K562 (cell line): ENCODE measurements at regions not wholly inside any gene's neighbourhood (a gene's known extent, or its start where the extent isn't known, plus 50 kb on each side); places are given as distances from the start of the nearest gene placed in this dataset.
"Not testable (repeated sequence)": the region's sequence is repeated elsewhere in the genome, so short reads cannot be mapped to it uniquely, and the experiment has no call there.

Experiments used
- ATAC-seq: fragments of 200-7000 bp; cut with Tn5 transposase; 3 replicates; pipeline ENCODE4 v1.9.1; 2020; ENCODE audit warnings: moderate library complexity
- BruUV-seq: library from RNA; stranded (reverse); fragments of 400-500 nt; replicated peaks from 2 replicates; lab custom pipeline; 2021; lab: Mats Ljungman, UMichigan
- CTCF ChIA-PET: fragments of 300-600 bp; formaldehyde crosslinking; extraction: SDS; loops from one replicate; lab custom pipeline; 2021; ENCODE audit warnings: low intra/inter-chr PET ratio; lab: Yijun Ruan, JAX
- POLR2A ChIA-PET: fragments of 300-600, 350-650 bp; sonication (Branson Sonifier 250); formaldehyde crosslinking; extraction: SDS; loops from one replicate; lab custom pipeline; 2021; ENCODE audit warnings: antibody characterized with exemption, inconsistent platforms; lab: Yijun Ruan, JAX
- DNase-seq, 4 experiments: peaks; one replicate each; pipeline versions ENCODE4 v3.0.0 to v3.0.0-alpha.2; 2011 to 2018; ENCODE audit warnings: low spot score in 3 of 4, mixed read lengths in 3 of 4; ENCODE audit errors: extremely low read depth in 1 of 4
- FAIRE-seq: peaks from 2 replicates; lab custom pipeline; 2011; peaks lifted over from hg19 to GRCh38; lab: Jason Lieb, UNC
- H2AFZ ChIP-seq: 2 replicates; pipeline ENCODE4 v1.6.0; 2011; ENCODE audit warnings: low read depth, low read length, control low read depth, inconsistent platforms
- H3K27ac ChIP-seq: fragments of 200-600 bp; 3 replicates; pipeline ENCODE4 v1.8.0; 2011; ENCODE audit warnings: low read depth, mild to moderate bottlenecking, control low read depth, inconsistent platforms, low read length, moderate library complexity, mixed read lengths; ENCODE audit errors: extremely low read depth
- H3K27me3 ChIP-seq, 2 experiments: fragments of 300-600 bp in 1 of 2; 2 replicates in 1 of 2; 3 replicates in 1 of 2; pipeline versions ENCODE4 v1.6.0 to v1.8.0; 2011; ENCODE audit warnings: inconsistent platforms in 2 of 2, low read length in 2 of 2, mild to moderate bottlenecking in 1 of 2, mixed read lengths in 1 of 2, moderate library complexity in 1 of 2; ENCODE audit not compliant: control insufficient read depth in 2 of 2, insufficient read depth in 2 of 2
- H3K36me3 ChIP-seq: fragments of 300-600 bp; 3 replicates; pipeline ENCODE4 v1.8.0; 2011; ENCODE audit warnings: mild to moderate bottlenecking, low read length, inconsistent platforms; ENCODE audit not compliant: control insufficient read depth, insufficient read depth
- H3K4me1 ChIP-seq, 2 experiments: fragments of 200-600 bp in 1 of 2; replicated peaks in 1 of 2; 2 replicates in 1 of 2; 3 replicates in 1 of 2; pipeline versions ENCODE4 v1.5.1 to v1.8.0; 2011; ENCODE audit warnings: inconsistent platforms in 2 of 2, low read length in 2 of 2, mild to moderate bottlenecking in 1 of 2, mixed read lengths in 1 of 2, moderate library complexity in 1 of 2; ENCODE audit not compliant: control insufficient read depth in 2 of 2, insufficient read depth in 2 of 2
- H3K4me2 ChIP-seq: 2 replicates; pipeline ENCODE4 v1.6.1; 2011; ENCODE audit warnings: low read length, control low read depth, inconsistent platforms, mixed read lengths; ENCODE audit not compliant: insufficient read depth
- H3K4me3 ChIP-seq: fragments of 200-600 bp; sonication (generic), shearing (Covaris generic); 2 replicates; pipeline ENCODE4 v1.5.1; 2016; ENCODE audit warnings: control low read depth, inconsistent platforms
- H3K79me2 ChIP-seq: fragments of 200-600 bp; 3 replicates; pipeline ENCODE4 v1.8.0; 2011; ENCODE audit warnings: low read length, inconsistent platforms; ENCODE audit not compliant: control insufficient read depth, insufficient read depth
- H3K9ac ChIP-seq, 2 experiments: 2 replicates each; pipeline versions ENCODE4 v1.6.0 to v1.6.1; 2011; ENCODE audit warnings: low read depth in 2 of 2, low read length in 2 of 2, control low read depth in 1 of 2, inconsistent platforms in 1 of 2, mild to moderate bottlenecking in 1 of 2, mixed read lengths in 1 of 2; ENCODE audit not compliant: insufficient read depth in 1 of 2
- H3K9me1 ChIP-seq: one replicate; pipeline ENCODE4 v1.6.0; 2011; ENCODE audit warnings: inconsistent platforms, mild to moderate bottlenecking, low read length, moderate library complexity; ENCODE audit not compliant: control insufficient read depth, insufficient read depth
- H3K9me3 ChIP-seq: replicated peaks from 2 replicates; pipeline ENCODE4 v1.5.1; 2011; ENCODE audit warnings: low read depth, low read length, inconsistent platforms; ENCODE audit not compliant: control insufficient read depth, insufficient read depth
- H4K20me1 ChIP-seq: replicated peaks from 2 replicates; pipeline ENCODE4 v1.6.1; 2011; ENCODE audit warnings: low read length, inconsistent platforms, mixed read lengths; ENCODE audit not compliant: control insufficient read depth, insufficient read depth
- EHMT2 ChIP-seq: fragments of 450-650 bp; IDR thresholded peaks from 2 replicates; pipeline ENCODE4 v1.6.1; 2018; ENCODE audit warnings: antibody characterized with exemption
- MYC ChIP-seq, 2 experiments: fragments of 250-450 bp in 1 of 2; sonication (Bioruptor Pico) in 1 of 2; IDR thresholded peaks; 2 replicates each; pipeline versions ENCODE4 v1.5.1 to v1.6.1; 2012 to 2021; ENCODE audit warnings: low read depth in 2 of 2, borderline replicate concordance in 1 of 2, improper control_type of control experiment in 1 of 2, low read length in 1 of 2, mild to moderate bottlenecking in 1 of 2, moderate library complexity in 1 of 2
- NCOA2 ChIP-seq, 2 experiments: fragments of 450-650 bp; IDR thresholded peaks; 2 replicates each; pipeline ENCODE4 v1.6.1; 2018; ENCODE audit warnings: mild to moderate bottlenecking in 2 of 2, moderate library complexity in 1 of 2; ENCODE audit not compliant: partially characterized antibody in 2 of 2
- RBM25 ChIP-seq: fragments of 200-400 bp; formaldehyde crosslinking; IDR thresholded peaks from 2 replicates; pipeline ENCODE4 v1.6.1; 2018; ENCODE audit warnings: low read length, low read depth, moderate library complexity; ENCODE audit not compliant: severe bottlenecking
- ZNF146 ChIP-seq: IDR thresholded peaks from one replicate; pipeline ENCODE4 v1.6.1; 2018; ENCODE audit warnings: missing compliant biosample characterization; ENCODE audit not compliant: unreplicated experiment
- WGBS: fragments of 100-300 bp; shearing (Covaris generic); methylation state at CpG from one replicate; pipeline ENCODE4 v1.1.6; 2016; ENCODE audit warnings: low coverage, mixed read lengths; ENCODE audit not compliant: insufficient coverage; ENCODE audit errors: missing lambda C conversion rate; 5-methylcytosine and 5-hydroxymethylcytosine counted together
- in situ Hi-C: fragments of 300-500 bp; cut with MboI; formaldehyde crosslinking; loops from 4 replicates; pipeline ENCODE4 v1.15.0; 2018; ENCODE audit warnings: inconsistent platforms, mixed read lengths
- intact Hi-C: fragments of 100-400 bp; cut with micrococcal nuclease; formaldehyde crosslinking; loops from 2 replicates; pipeline ENCODE4 v1.14.2; 2022

- no peaks in the 10 kb centered on the region for H3K9me3 ChIP-seq
- no peak for TF ChIP-seq NCOA2 (IDR thresholded peaks at IDR 0.05; ENCODE audit: partially characterized antibody in 2 of 2)
- no peak for TF ChIP-seq EHMT2
- no peak for TF ChIP-seq MYC (IDR thresholded peaks at IDR 0.05; ENCODE audit: low read depth, low read length)
- TF ChIP-seq MYC (CRISPR knock-in tag; IDR thresholded peaks at IDR 0.05; ENCODE audit: borderline replicate concordance, low read depth) = no peak
- H3K9me1 ChIP-seq = no peaks in the 10 kb centered on the region
- H4K20me1 ChIP-seq = no peaks in the 10 kb centered on the region
- BruUV-seq = no TSS peak
- H3K36me3 ChIP-seq = no peaks in the 10 kb centered on the region
- WGBS = 0% methylated on average over 3 of the region's 3 CpGs
- H3K27me3 ChIP-seq = no peaks in the 10 kb centered on the region
- no peaks in the 10 kb centered on the region for H3K4me1 ChIP-seq
- no peaks in the 10 kb centered on the region for H3K79me2 ChIP-seq
- intact Hi-C loops = no loop called here
- ChIA-PET POLR2A (no interaction called here), CTCF (no interaction called here)
- no peak overlapping the region for H3K27ac ChIP-seq
- H3K4me3 ChIP-seq = no peak overlapping the region
- H2AFZ ChIP-seq = no peak overlapping the region
- H3K9ac ChIP-seq = no peak overlapping the region
- FAIRE-seq = no peak
- in situ Hi-C loops = no loop called here
- no peak for ATAC-seq
- no peak for DNase-seq
- no peak overlapping the region for H3K4me2 ChIP-seq
Observed at GRCh38 chr2:147594038-147594437, 250.8 kb upstream of the ACVR2A start.

GRCh38 chr2:147592784-147593183 lies 252.0 kb upstream of the ACVR2A start:
- POLR2A ChIA-PET, intact Hi-C loops, ATAC-seq, H3K9me1 ChIP-seq, H3K27ac ChIP-seq, H3K4me2 ChIP-seq, H3K36me3 ChIP-seq, H2AFZ ChIP-seq, BruUV-seq, FAIRE-seq, H3K9me3 ChIP-seq, DNase-seq, H4K20me1 ChIP-seq, in situ Hi-C loops, CTCF ChIA-PET, H3K79me2 ChIP-seq, H3K27me3 ChIP-seq, H3K4me1 ChIP-seq, H3K9ac ChIP-seq, H3K4me3 ChIP-seq: not testable (repeated sequence)
- peak; percentile 94 for TF ChIP-seq ZNF146 (CRISPR knock-in tag)
- peak; percentile 64 for TF ChIP-seq RBM25
- WGBS = 0% methylated on average over 2 of the region's 2 CpGs
